NCI-H226 (cell line): ENCODE measurements at regions not wholly inside any gene's neighbourhood (a gene's known extent, or its start where the extent isn't known, plus 50 kb on each side); places are given as distances from the start of the nearest gene placed in this dataset.

ENCODE experiments used
- DNase-seq: peaks from one replicate; pipeline ENCODE4 v3.0.0-alpha.2; 2015

DNA sequence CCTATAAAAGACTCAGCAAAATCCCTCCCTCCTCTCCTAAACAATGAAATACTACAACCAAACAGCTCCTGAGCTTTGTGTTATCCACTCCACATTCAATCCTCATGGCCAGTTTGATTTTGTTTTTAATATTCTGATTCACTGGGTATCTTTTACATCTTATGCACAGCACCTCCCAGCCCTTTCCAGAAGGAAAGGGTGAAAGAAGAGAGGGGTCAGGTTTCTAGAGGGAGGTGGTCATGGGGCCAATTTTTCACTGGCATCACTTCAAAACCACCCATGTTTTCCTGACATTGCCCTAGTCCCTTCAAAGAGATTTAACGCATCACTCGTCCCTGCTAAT lies 315.6 kb downstream of the LPIN1 start:
- no peak for DNase-seq

- DNase-seq = no peak
Observed at GRCh38 chr2:12063210-12063609, 316.8 kb downstream of the LPIN1 start.

DNA sequence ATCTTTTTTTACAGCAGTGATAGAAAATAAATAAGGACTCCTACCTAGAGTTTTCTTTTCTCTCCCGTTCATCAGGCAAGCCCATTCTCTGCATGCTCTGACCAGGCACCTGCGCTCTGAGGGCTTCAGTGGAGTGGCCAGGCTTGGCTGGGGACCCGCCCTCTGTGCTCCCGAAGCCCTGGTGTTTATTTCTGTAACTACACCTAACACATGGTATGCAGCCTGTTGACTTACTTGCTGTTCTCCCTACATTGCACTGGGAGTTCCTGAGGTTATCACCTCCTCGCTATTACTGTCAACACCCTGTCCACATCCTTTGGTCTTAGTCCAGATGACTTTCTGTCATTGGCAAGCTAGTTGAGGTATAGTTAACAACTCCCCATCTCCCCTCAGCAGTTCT lies 317.7 kb downstream of the LPIN1 start:
- DNase-seq = no peak

DNA sequence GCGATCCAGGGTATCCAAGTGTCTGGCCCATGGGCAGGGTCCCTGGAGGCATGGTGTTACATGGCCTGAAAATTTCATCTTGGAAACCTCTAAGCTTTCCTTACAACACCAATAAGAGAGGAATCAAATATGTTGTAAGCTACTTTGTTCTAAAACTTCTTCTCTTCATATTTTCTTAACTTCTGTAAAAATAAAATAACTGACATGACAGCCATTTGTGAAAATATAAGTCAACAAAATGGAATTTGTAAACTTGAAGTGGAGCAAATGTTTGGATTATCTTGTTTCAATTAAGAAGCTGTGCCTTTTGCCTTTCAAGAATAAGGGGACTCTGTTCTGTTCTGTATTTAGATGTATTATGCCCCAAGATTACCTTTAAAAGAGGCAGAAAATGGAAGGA lies 319.7 kb downstream of the LPIN1 start:
- no peak for DNase-seq

DNA sequence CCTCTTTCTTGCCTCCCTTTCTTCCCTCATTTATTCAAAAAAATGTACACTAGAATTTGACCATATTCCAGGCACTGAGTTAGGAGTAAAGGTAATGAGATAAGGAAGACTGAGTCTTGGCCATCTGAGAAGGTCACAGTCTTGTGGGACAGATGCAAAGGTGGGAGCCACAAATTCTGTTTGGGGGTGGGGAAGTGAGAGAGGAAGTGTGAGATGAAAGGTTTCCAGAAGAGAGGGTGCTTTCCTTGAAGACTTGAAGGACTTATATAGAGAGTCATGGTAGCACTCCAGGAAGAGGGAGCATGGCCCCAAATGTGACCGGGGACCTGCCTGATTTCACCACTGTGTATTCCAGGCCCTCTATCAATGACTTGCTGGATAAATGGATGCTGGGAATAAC lies 320.6 kb downstream of the LPIN1 start:
- no peak for DNase-seq

- DNase-seq = no peak
Observed at GRCh38 chr2:12068796-12069538, 322.5 kb downstream of the LPIN1 start.

GRCh38 chr2:12070153-12070552 lies 323.7 kb downstream of the LPIN1 start:
- no peak for DNase-seq

GRCh38 chr2:12070581-12070980 lies 324.1 kb downstream of the LPIN1 start:
- no peak for DNase-seq

DNA sequence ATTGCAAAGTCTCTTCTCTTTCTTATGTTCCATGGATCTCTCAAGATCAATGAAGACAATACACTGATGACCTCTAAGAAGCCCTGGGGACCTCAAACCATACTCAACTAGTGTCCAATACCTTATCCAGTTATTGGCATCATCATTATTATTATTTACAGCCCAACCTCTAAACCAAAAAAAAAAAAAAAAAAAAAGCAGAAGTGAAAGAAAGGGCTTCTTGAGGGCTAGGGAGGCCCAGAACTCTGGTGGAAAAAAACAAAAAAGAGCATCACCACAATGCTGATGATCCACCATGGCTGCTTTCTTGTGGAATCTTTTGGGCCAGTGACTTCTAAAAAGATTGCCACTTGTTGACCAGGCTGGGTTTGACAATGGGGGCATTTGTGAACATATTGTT lies 324.9 kb downstream of the LPIN1 start:
- no peak for DNase-seq

GRCh38 chr2:12073217-12073852 lies 326.9 kb downstream of the LPIN1 start:
- no peak for DNase-seq

GRCh38 chr2:12074126-12074844 lies 327.9 kb downstream of the LPIN1 start:
- DNase-seq = no peak

DNA sequence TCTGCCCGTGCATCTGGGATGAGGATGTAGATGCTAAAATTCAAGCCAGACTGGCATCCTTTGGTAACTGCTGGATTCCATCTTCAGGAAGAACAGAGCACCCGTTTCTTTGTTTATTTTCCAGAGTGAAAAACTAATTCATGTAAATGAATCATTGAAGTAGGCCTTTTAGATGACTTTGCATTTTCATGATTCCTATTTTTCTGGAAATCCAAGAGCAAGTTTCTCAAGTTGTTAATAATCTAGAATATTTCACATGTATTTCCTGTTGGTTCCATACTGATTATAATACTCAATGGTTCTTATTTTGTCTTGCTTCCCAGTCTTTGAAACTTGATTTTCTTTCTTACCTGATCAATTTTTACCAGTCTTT lies 328.4 kb downstream of the LPIN1 start:
- DNase-seq = no peak

- DNase-seq = no peak
Observed at GRCh38 chr2:12075603-12076002, 329.2 kb downstream of the LPIN1 start.

GRCh38 chr2:12076810-12077209 lies 330.4 kb downstream of the LPIN1 start:
- no peak for DNase-seq

- DNase-seq = no peak
Observed at GRCh38 chr2:12080360-12080759, 333.9 kb downstream of the LPIN1 start.

GRCh38 chr2:12081481-12082210 lies 335.2 kb downstream of the LPIN1 start:
- no peak for DNase-seq

DNA sequence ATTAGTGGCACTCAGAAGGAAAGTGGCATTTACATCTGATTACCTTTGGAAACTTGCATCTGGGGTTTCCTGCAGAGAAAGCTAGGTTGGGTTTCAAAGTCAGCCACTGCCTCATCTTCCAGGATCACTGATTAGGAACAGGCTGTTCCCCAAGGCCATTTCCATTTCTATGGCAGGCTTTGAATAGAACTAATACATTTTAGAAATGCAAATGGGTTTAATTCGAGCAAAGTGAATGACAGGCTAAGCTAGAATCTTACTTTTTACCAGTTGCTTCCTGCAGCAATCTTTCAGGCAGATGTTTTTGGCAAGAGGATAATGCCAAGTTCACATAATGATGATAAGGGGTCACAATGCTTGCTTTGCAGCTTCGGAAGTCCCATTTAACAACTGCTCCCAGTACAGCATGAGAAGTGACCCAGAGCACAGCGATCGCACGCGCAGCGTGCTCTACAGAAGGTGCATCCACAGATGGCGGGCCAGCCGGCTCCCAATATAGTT lies 336.7 kb downstream of the LPIN1 start:
- no peak for DNase-seq

DNA sequence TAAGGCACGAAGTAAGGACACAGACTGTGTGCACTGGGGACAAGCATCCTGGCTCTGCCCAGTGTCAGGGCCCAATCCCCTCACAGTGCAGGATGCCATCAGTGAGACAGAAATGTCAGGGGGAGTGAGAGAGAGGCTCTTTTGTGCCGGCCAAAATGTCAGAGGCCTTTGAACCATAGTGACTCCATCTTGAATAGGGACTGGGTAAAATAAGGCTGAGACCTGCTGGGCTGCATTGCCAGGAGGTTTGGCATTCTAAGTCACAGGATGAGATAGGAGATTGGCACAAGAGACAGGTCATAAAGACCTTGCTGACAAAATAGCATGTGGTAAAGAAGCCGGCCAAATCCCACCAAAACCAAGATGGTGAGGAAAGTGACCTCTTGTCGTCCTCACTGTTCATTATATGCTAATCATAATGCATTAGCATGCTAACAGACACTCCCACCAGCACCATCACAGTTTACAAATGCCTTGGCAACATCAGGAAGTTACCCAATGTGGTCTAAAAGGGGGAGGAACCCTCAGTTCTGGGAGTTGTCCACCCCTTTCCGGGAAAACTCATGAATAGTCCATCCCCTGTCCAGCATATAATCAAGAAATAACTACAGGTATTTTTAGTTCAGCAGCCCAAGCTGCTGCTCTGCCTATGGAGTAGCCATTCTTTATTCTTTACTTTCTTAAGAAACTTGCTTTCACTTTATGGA lies 337.4 kb downstream of the LPIN1 start:
- DNase-seq = peak; percentile 12

DNA sequence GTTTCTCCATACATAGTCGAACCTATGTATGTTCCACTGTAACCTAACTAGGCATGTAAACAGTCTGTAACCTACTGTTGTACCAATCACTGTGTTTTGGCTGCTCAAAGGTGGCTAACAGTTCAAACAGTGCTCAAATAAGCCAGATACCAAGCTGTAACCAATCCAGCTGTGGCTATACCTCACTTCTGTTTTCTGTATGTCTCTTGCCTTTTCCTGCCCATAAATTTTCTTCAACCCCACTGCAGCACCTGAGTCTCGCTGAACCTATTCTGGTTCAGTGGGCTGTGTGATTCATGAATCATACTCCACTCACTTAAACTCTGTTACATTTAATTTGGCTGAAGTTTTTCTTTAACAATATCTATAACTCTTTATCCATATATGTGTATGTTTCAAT lies 340.7 kb downstream of the LPIN1 start:
- DNase-seq = no peak

- peak; percentile 85 for DNase-seq
Observed at GRCh38 chr2:12087671-12088380, 341.4 kb downstream of the LPIN1 start.

GRCh38 chr2:12089001-12089400 lies 342.6 kb downstream of the LPIN1 start:
- DNase-seq = no peak

- no peak for DNase-seq
Observed at GRCh38 chr2:12089496-12089895, 343.1 kb downstream of the LPIN1 start.
